Thoracic aorta (tissue), 2 donors: ENCODE measurements at regions not wholly inside any gene's neighbourhood (a gene's known extent, or its start where the extent isn't known, plus 50 kb on each side); places are given as distances from the start of the nearest gene placed in this dataset.

Source experiments
- ATAC-seq: fragments of 150-250 bp; one replicate; pipeline ENCODE4 v1.8.0; 2017; ENCODE audit warnings: low read depth; ENCODE audit not compliant: insufficient number of reproducible peaks, low FRiP score
- DNase-seq: peaks from one replicate; pipeline ENCODE4 v3.0.0-alpha.2; 2020; ENCODE audit warnings: low spot score
- H3K27ac ChIP-seq, 2 donors: fragments of 200-600 bp; sonication (generic); 1 replicate in 1 of 2; 2 replicates in 1 of 2; pipeline ENCODE4 v1.5.1; 2016; ENCODE audit warnings: mild to moderate bottlenecking in 2 of 2, moderate library complexity in 2 of 2
- H3K27me3 ChIP-seq: fragments of 200-600 bp; sonication (generic); replicated peaks from 2 replicates; pipeline ENCODE4 v1.6.0; 2016; ENCODE audit warnings: mild to moderate bottlenecking; ENCODE audit not compliant: insufficient read depth
- H3K36me3 ChIP-seq: fragments of 200-600 bp; sonication (generic); one replicate; pipeline ENCODE4 v1.5.1; 2016
- H3K4me1 ChIP-seq, 2 donors: fragments of 200-600 bp; sonication (generic); 1 replicate in 1 of 2; 2 replicates in 1 of 2; pipeline versions ENCODE4 v1.5.1 to v1.6.0; 2016; ENCODE audit warnings: low read depth in 2 of 2, mild to moderate bottlenecking in 1 of 2; ENCODE audit not compliant: control insufficient read depth in 1 of 2
- H3K4me3 ChIP-seq: fragments of 200-600 bp; sonication (generic); 2 replicates; pipeline ENCODE4 v1.5.1; 2016; ENCODE audit warnings: mild to moderate bottlenecking
- H3K9me3 ChIP-seq: fragments of 200-600 bp; sonication (generic); 2 replicates; pipeline ENCODE4 v1.5.1; 2016
- TF ChIP-seq, protein P1 (sequence below): fragments of 200-600 bp; sonication (generic); IDR thresholded peaks from one replicate; pipeline ENCODE4 v1.5.1; 2019; ENCODE audit warnings: antibody characterized with exemption

DNA sequence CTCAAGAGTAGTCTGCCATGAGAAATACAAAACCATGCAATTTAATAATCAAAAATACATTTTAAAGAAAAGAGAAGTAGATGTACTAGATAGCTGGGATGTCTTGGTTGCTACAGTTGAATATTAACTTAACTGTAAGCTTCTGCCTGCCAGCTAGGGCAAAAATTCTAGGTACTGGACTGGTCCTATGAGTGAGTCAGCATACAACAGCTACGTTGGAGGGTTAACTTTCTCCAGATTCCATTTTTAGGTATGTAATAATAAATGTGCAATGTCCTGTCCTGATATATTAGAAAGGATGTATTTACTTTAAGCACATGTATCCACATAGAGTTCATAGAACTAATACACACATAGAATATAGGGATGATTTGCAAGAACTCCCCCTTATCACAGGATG, 230.1 kb downstream of the CAAP1 start:
- TF ChIP-seq, protein P1, sequence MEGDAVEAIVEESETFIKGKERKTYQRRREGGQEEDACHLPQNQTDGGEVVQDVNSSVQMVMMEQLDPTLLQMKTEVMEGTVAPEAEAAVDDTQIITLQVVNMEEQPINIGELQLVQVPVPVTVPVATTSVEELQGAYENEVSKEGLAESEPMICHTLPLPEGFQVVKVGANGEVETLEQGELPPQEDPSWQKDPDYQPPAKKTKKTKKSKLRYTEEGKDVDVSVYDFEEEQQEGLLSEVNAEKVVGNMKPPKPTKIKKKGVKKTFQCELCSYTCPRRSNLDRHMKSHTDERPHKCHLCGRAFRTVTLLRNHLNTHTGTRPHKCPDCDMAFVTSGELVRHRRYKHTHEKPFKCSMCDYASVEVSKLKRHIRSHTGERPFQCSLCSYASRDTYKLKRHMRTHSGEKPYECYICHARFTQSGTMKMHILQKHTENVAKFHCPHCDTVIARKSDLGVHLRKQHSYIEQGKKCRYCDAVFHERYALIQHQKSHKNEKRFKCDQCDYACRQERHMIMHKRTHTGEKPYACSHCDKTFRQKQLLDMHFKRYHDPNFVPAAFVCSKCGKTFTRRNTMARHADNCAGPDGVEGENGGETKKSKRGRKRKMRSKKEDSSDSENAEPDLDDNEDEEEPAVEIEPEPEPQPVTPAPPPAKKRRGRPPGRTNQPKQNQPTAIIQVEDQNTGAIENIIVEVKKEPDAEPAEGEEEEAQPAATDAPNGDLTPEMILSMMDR: no peak
- Histone ChIP-seq H3K9me3 (no peaks in the 10 kb centered on the region), H3K4me1 (no peaks in the 10 kb centered on the region), H3K4me3 (no peak overlapping the region), H3K27ac (no peak overlapping the region), H3K36me3 (no peaks in the 10 kb centered on the region), H3K27me3 (no peaks in the 10 kb centered on the region)
- ATAC-seq: no peak
- DNase-seq: no peak

GRCh38 chr9:26658476-26658875, 234.1 kb downstream of the CAAP1 start:
- TF ChIP-seq, protein P1: no peak
- Histone ChIP-seq H3K4me1 (no peaks in the 10 kb centered on the region), H3K27ac (no peak overlapping the region), H3K4me3 (no peak overlapping the region), H3K27me3 (no peaks in the 10 kb centered on the region), H3K36me3 (no peaks in the 10 kb centered on the region), H3K9me3 (no peaks in the 10 kb centered on the region)
- ATAC-seq (no peak), DNase-seq (no peak)

GRCh38 chr9:26657958-26658357, 234.6 kb downstream of the CAAP1 start:
- ATAC-seq: no peak
- Histone ChIP-seq H3K4me3 (no peak overlapping the region), H3K36me3 (no peaks in the 10 kb centered on the region), H3K4me1 (no peaks in the 10 kb centered on the region), H3K9me3 (no peaks in the 10 kb centered on the region), H3K27ac (no peak overlapping the region), H3K27me3 (no peaks in the 10 kb centered on the region)
- TF ChIP-seq, protein P1: no peak
- DNase-seq: no peak

DNA sequence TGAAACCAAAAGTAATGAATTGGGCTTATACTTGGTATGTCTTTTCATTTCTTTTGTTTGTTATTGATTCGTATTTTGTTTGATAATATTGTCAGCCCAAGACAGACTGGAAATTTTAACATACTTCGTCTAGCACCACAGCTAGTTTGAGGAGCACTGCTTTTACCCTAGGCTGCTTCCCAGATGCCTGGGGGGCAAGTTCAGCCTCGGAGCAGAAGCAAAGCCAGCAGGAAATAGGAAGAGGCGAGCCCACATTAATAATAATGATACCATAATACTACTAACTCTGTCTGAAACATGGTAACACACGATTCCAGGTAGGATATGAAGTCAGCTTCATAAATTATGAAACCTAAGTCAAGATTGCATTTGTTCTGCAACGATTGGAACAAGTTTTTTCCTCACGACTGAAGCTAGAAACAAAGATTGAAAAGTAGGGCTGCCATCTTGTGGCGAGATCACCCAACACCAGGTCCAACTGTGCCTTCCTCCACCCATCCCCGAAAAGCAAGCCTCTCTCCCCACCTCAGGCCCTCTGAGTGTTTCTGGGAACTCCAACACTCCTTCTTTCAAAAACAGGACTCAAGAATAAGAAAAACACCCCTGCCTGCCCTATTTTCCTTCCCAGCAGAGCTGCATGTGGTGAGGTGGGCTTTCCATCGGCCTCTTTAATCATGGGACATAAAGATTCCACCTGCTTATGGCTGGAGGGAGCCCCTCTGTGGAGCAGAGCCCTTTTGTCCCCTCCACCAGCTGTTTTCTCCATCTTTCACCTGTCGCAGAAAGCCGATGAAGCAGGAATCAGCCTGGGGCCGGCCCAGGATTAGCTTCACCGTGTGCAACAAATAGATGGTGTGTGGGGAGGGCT, 236.4 kb downstream of the CAAP1 start:
- no peaks in the 10 kb centered on the region for H3K27me3 ChIP-seq
- peak overlapping the region; percentile 23 for H3K4me3 ChIP-seq
- H3K36me3 ChIP-seq: no peaks in the 10 kb centered on the region
- H3K4me1 ChIP-seq: no peaks in the 10 kb centered on the region
- H3K9me3 ChIP-seq: no peaks in the 10 kb centered on the region
- ATAC-seq: no peak
- no peak for DNase-seq
- no peak overlapping the region for H3K27ac ChIP-seq
- TF ChIP-seq, protein P1: peak; percentile 34

DNA sequence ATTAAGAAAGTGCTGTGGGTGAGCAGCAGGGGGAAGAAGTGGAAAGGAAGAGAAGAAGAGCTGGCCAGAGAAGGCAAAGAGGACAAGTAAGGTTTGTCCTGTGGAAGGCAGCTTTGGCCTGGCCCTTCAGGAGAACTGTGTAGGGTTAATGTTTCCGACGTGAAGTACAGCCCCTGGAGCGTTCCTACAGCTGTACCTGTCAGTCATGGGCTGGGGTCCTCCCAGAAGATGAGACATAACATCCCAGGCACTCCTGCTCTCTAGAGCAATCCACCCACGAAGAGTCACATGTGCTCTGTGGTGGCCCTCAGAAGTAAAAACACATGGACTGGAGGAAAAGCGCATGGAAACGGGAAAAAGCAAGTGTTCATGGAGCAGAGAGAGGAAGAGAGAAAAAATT, 237.4 kb downstream of the CAAP1 start:
- TF ChIP-seq, protein P1: no peak
- ATAC-seq (no peak), DNase-seq (no peak)
- no peaks in the 10 kb centered on the region for H3K9me3 ChIP-seq
- H3K4me3 ChIP-seq: no peak overlapping the region
- H3K27me3 ChIP-seq: no peaks in the 10 kb centered on the region
- H3K36me3 ChIP-seq: no peaks in the 10 kb centered on the region
- no peaks in the 10 kb centered on the region for H3K4me1 ChIP-seq
- H3K27ac ChIP-seq: no peak overlapping the region
